GM12892 (cell line): ENCODE measurements at regions not wholly inside any gene's neighbourhood (a gene's known extent, or its start where the extent isn't known, plus 50 kb on each side); places are given as distances from the start of the nearest gene placed in this dataset.

Source experiments
- POLR2AphosphoS5 ChIP-seq: IDR thresholded peaks from 2 replicates; pipeline ENCODE4 v1.6.1; 2011; ENCODE audit warnings: low read depth, low read length, control low read depth
- TAF1 ChIP-seq: IDR thresholded peaks from 2 replicates; pipeline ENCODE4 v1.6.1; 2011; ENCODE audit warnings: low read depth, mild to moderate bottlenecking, control low read depth, low read length, borderline replicate concordance

DNA sequence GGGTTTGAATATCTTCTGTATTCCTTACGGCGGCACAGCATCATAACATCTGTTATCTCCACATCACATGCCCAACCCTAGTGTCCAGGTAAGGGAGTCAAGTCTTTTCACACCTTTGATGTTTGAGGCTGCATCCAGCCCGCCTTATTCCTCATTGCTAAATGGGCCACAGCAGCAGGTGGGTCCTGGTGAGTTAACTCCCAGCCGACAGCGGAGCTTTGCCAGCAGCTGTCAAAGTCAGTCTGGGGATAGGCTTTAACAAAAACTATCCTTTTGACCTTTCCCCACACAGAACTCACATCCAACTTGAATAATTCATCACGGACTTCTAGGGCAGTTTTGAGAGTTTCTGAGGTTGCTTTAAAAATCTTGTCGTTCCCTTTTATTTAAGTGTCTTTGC, 235.1 kb downstream of the DLEU7 start:
- no peak for TF ChIP-seq TAF1
- TF ChIP-seq POLR2AphosphoS5 = no peak
